Inflammatory macrophage treated with lipopolysaccharide for 4 hours (primary cell): ENCODE measurements at regions not wholly inside any gene's neighbourhood (a gene's known extent, or its start where the extent isn't known, plus 50 kb on each side); places are given as distances from the start of the nearest gene placed in this dataset.
"Not testable (repeated sequence)": the region's sequence is repeated elsewhere in the genome, so short reads cannot be mapped to it uniquely, and the experiment has no call there.

Source experiments
- DNase-seq: peaks from one replicate; pipeline ENCODE4 v3.0.0-alpha.2; 2020

GRCh38 chr2:234373481-234374149 lies 123.3 kb downstream of the ARL4C start:
- DNase-seq: no peak

- DNase-seq: no peak
Measured at GRCh38 chr2:234373060-234373459, 123.8 kb downstream of the ARL4C start.

- no peak for DNase-seq
Measured at GRCh38 chr2:234372506-234372905, 124.4 kb downstream of the ARL4C start.

GRCh38 chr2:234368861-234369261 lies 128.0 kb downstream of the ARL4C start:
- DNase-seq: no peak

GRCh38 chr2:234366891-234367290 lies 130.0 kb downstream of the ARL4C start:
- no peak for DNase-seq

GRCh38 chr2:234364661-234365060 lies 132.2 kb downstream of the ARL4C start:
- no peak for DNase-seq

- no peak for DNase-seq
Measured at GRCh38 chr2:234363647-234364294, 133.1 kb downstream of the ARL4C start.

- DNase-seq: no peak
Measured at GRCh38 chr2:234363011-234363487, 133.8 kb downstream of the ARL4C start.

GRCh38 chr2:234360313-234360975 lies 136.4 kb downstream of the ARL4C start:
- DNase-seq: not testable (repeated sequence)

- DNase-seq: no peak
Measured at GRCh38 chr2:234357666-234358065, 139.2 kb downstream of the ARL4C start.

GRCh38 chr2:234355808-234356365 lies 141.0 kb downstream of the ARL4C start:
- DNase-seq: no peak

GRCh38 chr2:234355021-234355720 lies 141.7 kb downstream of the ARL4C start:
- DNase-seq: no peak

GRCh38 chr2:234352270-234352669 lies 144.6 kb downstream of the ARL4C start:
- no peak for DNase-seq

- DNase-seq: not testable (repeated sequence)
Measured at GRCh38 chr2:234351866-234352265, 145.0 kb downstream of the ARL4C start.

GRCh38 chr2:234348081-234348480 lies 148.8 kb downstream of the ARL4C start:
- DNase-seq: peak; percentile 15

GRCh38 chr2:234345921-234346320 lies 151.0 kb downstream of the ARL4C start:
- no peak for DNase-seq

- no peak for DNase-seq
Measured at GRCh38 chr2:234344012-234344411, 152.9 kb downstream of the ARL4C start.

- DNase-seq: no peak
Measured at GRCh38 chr2:234343372-234343771, 153.5 kb downstream of the ARL4C start.

GRCh38 chr2:234341306-234341985 lies 155.4 kb downstream of the ARL4C start:
- DNase-seq: no peak

- DNase-seq: peak; percentile 58
Measured at GRCh38 chr2:234339501-234339900, 157.4 kb downstream of the ARL4C start.

- no peak for DNase-seq
Measured at GRCh38 chr2:234339011-234339410, 157.9 kb downstream of the ARL4C start.

- peak; percentile 76 for DNase-seq
Measured at GRCh38 chr2:234335661-234336228, 161.1 kb downstream of the ARL4C start.
